ENCODE measurements at regions not wholly inside any gene's neighbourhood (a gene's known extent, or its start where the extent isn't known, plus 50 kb on each side); places are given as distances from the start of the nearest gene placed in this dataset.

DNA sequence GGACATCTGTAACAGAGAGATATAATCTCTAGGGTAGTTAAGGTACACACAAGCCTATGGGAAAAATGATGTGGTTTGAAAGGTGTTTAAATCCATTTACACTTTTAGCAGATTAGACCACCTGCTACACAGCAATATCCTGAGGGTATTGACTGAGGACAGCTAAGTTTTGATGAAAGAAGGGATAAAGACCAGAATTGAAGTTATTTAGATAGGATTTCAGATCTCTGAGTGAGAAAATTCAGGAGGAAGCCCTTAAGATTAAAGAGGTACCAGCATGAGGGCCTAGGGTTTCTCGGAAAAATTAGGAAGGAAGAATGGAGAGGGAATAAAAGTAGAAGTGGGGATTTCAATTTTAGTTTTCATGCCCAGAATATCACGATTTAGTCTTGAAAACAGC, 267.3 kb downstream of the COX7C start:
- no peaks in the 10 kb centered on the region for H3K4me1 ChIP-seq (ENCODE audit: control insufficient read depth in 3 of 3, insufficient read depth in 3 of 3, low read length in 3 of 3)
- H3K27ac ChIP-seq (ENCODE audit: low read depth, low read length) = no peak overlapping the region
- no peaks in the 10 kb centered on the region for H3K36me3 ChIP-seq (ENCODE audit: control insufficient read depth in 3 of 3, insufficient read depth in 3 of 3, low read length in 3 of 3)
- H3K27me3 ChIP-seq (ENCODE audit: control insufficient read depth in 3 of 3, insufficient read depth in 3 of 3, low read length in 3 of 3) = no peaks in the 10 kb centered on the region
- H3K9me3 ChIP-seq (ENCODE audit: control insufficient read depth in 3 of 3, low read length in 3 of 3) = no peaks in the 10 kb centered on the region
- H3K4me3 ChIP-seq (ENCODE audit: low read length in 3 of 3) = no peak overlapping the region
- H3K9ac ChIP-seq (ENCODE audit: low read depth in 1 of 3, low read length in 3 of 3) = no peak overlapping the region

DNA sequence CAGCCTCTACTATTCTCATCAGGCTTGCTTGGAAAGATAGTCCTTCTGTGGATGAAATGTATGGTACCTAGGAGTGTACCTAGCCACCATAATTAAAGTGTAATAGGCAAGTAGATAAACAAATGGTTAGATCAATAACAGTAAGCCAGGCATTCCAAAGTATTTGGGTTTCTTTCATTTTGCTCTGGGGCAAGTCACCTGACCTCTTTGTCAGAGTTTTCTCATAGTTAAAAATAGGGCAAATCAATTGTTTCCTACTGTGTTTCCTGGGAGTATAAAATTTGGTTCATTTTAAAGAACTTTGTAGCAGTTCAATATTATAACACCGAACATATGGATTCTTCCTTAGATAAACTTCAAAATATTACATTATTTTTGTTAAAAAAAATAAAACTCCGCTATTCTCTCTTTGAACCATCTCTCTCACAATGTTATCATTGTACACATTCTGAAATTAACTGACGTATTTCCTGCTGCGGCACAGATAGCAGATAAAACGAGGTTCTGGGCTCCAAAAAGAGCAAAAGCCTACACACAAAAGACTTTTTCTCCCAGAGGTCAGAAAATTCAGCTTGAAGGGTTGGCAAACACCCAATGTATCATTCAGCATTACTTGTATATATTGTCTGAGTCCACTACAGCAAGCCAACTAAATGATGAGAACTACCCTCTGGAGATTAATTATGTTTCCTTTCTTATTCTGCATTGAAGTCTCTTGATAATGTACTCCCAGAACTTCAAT, 267.9 kb downstream of the COX7C start:
- Histone ChIP-seq H3K4me1 (ENCODE audit: control insufficient read depth in 3 of 3, insufficient read depth in 3 of 3, low read length in 3 of 3) (no peaks in the 10 kb centered on the region), H3K27me3 (ENCODE audit: control insufficient read depth in 3 of 3, insufficient read depth in 3 of 3, low read length in 3 of 3) (no peaks in the 10 kb centered on the region), H3K9ac (ENCODE audit: low read depth in 1 of 3, low read length in 3 of 3) (no peak overlapping the region), H3K36me3 (ENCODE audit: control insufficient read depth in 3 of 3, insufficient read depth in 3 of 3, low read length in 3 of 3) (no peaks in the 10 kb centered on the region), H3K4me3 (ENCODE audit: low read length in 3 of 3) (no peak overlapping the region), H3K27ac (ENCODE audit: low read depth, low read length) (no peak overlapping the region), H3K9me3 (ENCODE audit: control insufficient read depth in 3 of 3, low read length in 3 of 3) (no peaks in the 10 kb centered on the region)

DNA sequence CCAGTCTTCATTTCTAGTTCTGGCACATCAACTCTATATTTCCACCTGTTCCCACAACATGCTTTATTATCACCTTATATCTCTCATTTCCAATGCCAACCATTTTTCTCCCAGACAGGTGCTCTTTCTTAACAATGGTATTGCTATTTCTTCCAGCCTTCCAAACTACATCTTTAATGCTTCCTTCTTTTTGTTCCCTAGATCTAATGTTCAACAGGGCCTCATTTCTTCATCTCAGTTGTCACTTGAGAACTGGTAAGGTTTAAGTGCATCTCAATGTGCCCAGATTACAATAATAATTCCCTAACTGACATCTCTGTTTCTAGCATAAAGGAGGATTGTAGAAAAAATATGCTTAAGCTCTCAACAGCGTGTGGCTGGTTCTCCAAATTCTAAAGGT, 272.6 kb downstream of the COX7C start:
- Histone ChIP-seq H3K9ac (ENCODE audit: low read depth in 1 of 3, low read length in 3 of 3) (no peak overlapping the region), H3K36me3 (ENCODE audit: control insufficient read depth in 3 of 3, insufficient read depth in 3 of 3, low read length in 3 of 3) (no peaks in the 10 kb centered on the region), H3K4me1 (ENCODE audit: control insufficient read depth in 3 of 3, insufficient read depth in 3 of 3, low read length in 3 of 3) (no peaks in the 10 kb centered on the region), H3K27me3 (ENCODE audit: control insufficient read depth in 3 of 3, insufficient read depth in 3 of 3, low read length in 3 of 3) (no peaks in the 10 kb centered on the region), H3K9me3 (ENCODE audit: control insufficient read depth in 3 of 3, low read length in 3 of 3) (no peaks in the 10 kb centered on the region), H3K27ac (ENCODE audit: low read depth, low read length) (no peak overlapping the region), H3K4me3 (ENCODE audit: low read length in 3 of 3) (no peak overlapping the region)

DNA sequence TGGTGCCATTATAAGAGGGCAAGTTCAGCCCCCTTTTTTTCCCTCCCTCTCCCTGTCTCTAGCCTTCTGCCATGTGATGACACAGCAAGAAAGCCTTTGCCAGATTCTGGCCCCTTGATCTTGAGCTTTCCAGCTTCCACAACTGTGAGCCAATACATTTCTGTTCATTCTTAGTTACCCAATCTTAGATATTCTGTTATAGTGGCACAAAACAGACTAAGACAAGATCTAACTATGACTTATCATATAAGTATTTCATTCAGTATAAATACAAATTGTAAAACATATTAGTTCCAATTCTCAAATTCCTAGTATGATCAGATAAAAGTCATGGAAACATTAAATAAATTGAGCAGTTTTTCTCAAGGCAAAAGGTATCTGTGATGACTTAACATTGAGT, 276.3 kb downstream of the COX7C start:
- Histone ChIP-seq H3K9me3 (ENCODE audit: control insufficient read depth in 3 of 3, low read length in 3 of 3) (no peaks in the 10 kb centered on the region), H3K4me3 (ENCODE audit: low read length in 3 of 3) (no peak overlapping the region), H3K27me3 (ENCODE audit: control insufficient read depth in 3 of 3, insufficient read depth in 3 of 3, low read length in 3 of 3) (no peaks in the 10 kb centered on the region), H3K27ac (ENCODE audit: low read depth, low read length) (no peak overlapping the region), H3K9ac (ENCODE audit: low read depth in 1 of 3, low read length in 3 of 3) (no peak overlapping the region), H3K36me3 (ENCODE audit: control insufficient read depth in 3 of 3, insufficient read depth in 3 of 3, low read length in 3 of 3) (no peaks in the 10 kb centered on the region), H3K4me1 (ENCODE audit: control insufficient read depth in 3 of 3, insufficient read depth in 3 of 3, low read length in 3 of 3) (no peaks in the 10 kb centered on the region)

DNA sequence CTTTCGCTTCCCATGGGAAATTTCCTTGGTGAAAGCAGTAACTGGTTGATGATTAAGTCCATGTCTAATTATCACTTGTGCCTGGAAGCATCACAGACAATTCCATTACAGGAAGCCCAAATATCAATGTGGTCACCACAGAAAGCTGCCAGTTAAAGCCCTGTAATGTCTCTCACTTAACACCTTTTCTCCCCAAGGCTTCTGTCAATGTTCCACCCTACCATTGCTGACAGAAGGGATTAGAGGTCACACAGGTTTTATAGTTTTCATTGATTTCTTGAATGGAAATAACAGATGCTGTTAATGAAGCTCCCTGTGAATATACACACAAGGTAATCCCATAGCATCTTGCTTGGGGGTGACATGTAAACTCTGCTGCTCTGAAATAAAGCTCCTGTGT, 279.2 kb downstream of the COX7C start:
- no peak overlapping the region for H3K4me3 ChIP-seq (ENCODE audit: low read length in 3 of 3)
- no peaks in the 10 kb centered on the region for H3K4me1 ChIP-seq (ENCODE audit: control insufficient read depth in 3 of 3, insufficient read depth in 3 of 3, low read length in 3 of 3)
- H3K9me3 ChIP-seq (ENCODE audit: control insufficient read depth in 3 of 3, low read length in 3 of 3) = no peaks in the 10 kb centered on the region
- H3K27me3 ChIP-seq (ENCODE audit: control insufficient read depth in 3 of 3, insufficient read depth in 3 of 3, low read length in 3 of 3) = no peaks in the 10 kb centered on the region
- H3K9ac ChIP-seq (ENCODE audit: low read depth in 1 of 3, low read length in 3 of 3) = no peak overlapping the region
- H3K36me3 ChIP-seq (ENCODE audit: control insufficient read depth in 3 of 3, insufficient read depth in 3 of 3, low read length in 3 of 3) = no peaks in the 10 kb centered on the region
- H3K27ac ChIP-seq (ENCODE audit: low read depth, low read length) = no peak overlapping the region

DNA sequence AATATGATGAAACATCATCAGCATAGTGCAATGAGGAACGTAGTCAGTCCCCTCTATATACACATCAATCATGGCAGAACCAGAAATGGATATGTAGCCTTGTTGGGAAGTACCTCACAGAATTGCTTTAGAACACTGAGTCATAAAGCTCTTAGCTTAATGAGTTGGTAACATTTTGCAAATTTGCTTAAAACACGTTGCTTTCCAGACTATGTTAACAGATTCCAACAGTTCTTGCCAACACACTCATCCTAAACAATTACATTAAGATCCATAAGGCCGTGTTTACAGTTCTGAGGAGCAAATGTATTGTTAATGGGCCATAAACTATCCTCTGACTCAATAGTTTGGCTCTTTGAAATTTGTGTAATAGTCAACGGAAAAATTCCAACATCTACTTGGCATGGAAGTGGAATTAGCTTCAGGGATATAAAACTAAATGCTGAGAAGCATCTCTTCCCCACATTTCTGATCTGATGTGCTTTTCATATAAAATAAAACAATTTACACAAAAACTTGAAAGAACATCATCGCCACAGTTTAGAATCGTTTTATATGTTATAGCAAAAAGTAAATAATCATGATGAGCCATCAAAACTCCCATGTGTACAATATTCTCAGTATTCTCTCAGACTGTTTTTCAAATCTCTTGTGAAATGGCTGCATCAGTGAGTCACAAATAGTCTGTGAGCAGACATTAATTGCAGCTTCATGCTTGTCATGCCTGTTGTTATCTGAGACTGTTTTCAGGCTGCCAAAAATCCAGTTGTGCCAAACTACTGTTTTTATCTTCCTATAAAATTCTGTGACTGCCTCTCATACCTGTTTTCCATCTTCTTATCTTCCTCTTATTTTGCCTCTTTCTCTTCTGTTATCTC, 291.9 kb downstream of the COX7C start:
- Histone ChIP-seq H3K9ac (ENCODE audit: low read depth in 1 of 3, low read length in 3 of 3) (no peak overlapping the region), H3K4me1 (ENCODE audit: control insufficient read depth in 3 of 3, insufficient read depth in 3 of 3, low read length in 3 of 3) (peaks cover 0 to 5% (median 0%) of the 10 kb centered on the region in 3 donors), H3K9me3 (ENCODE audit: control insufficient read depth in 3 of 3, low read length in 3 of 3) (no peaks in the 10 kb centered on the region), H3K36me3 (ENCODE audit: control insufficient read depth in 3 of 3, insufficient read depth in 3 of 3, low read length in 3 of 3) (no peaks in the 10 kb centered on the region), H3K27me3 (ENCODE audit: control insufficient read depth in 3 of 3, insufficient read depth in 3 of 3, low read length in 3 of 3) (no peaks in the 10 kb centered on the region), H3K4me3 (ENCODE audit: low read length in 3 of 3) (no peak overlapping the region), H3K27ac (ENCODE audit: low read depth, low read length) (no peak overlapping the region)

DNA sequence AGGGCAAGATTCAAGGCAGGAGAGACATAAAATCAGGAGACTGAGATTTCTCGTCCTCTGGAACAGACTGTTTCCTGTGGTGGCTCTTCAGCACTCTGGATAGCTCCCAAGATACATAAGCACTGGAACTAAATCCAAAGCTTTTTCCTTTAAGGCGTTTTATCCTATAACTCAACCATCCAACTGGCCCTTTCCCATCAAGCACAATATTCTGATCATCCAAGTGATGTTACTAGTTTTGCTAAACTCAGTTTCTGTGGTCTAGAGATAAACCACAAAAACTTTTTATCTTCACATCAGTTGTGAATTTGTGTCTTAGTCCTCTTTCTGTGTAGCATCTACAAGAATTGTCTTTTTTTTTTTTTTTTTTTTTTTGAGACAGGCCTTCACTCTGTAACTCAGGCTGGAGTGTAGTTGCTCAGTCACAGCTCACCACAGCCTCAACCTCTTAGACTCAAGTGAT, 299.4 kb downstream of the COX7C start:
- Histone ChIP-seq H3K9me3 (ENCODE audit: control insufficient read depth in 3 of 3, low read length in 3 of 3) (no peaks in the 10 kb centered on the region), H3K36me3 (ENCODE audit: control insufficient read depth in 3 of 3, insufficient read depth in 3 of 3, low read length in 3 of 3) (no peaks in the 10 kb centered on the region), H3K27me3 (ENCODE audit: control insufficient read depth in 3 of 3, insufficient read depth in 3 of 3, low read length in 3 of 3) (no peaks in the 10 kb centered on the region), H3K27ac (ENCODE audit: low read depth, low read length) (no peak overlapping the region), H3K4me3 (ENCODE audit: low read length in 3 of 3) (no peak overlapping the region), H3K9ac (ENCODE audit: low read depth in 1 of 3, low read length in 3 of 3) (no peak overlapping the region), H3K4me1 (ENCODE audit: control insufficient read depth in 3 of 3, insufficient read depth in 3 of 3, low read length in 3 of 3) (no peaks in the 10 kb centered on the region)

DNA sequence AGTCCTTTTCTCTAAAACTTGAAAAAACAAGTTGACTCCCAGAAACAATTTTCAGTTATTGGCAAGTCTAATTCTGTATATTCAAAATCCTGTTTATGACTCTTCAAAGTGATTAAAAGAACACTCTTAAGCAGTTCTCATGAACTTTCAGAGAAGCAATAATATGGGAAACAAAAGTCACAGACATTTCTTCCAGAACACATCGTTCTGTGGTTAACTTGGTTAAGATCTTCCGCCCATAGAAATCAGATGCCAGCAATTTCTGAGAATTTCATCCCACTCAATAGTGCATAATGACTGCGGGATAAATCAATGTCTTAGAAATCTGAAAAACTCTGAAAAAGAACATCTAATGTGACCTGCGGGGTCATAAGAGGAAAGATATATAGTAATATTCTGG, 300.5 kb downstream of the COX7C start:
- no peaks in the 10 kb centered on the region for H3K4me1 ChIP-seq (ENCODE audit: control insufficient read depth in 3 of 3, insufficient read depth in 3 of 3, low read length in 3 of 3)
- no peaks in the 10 kb centered on the region for H3K27me3 ChIP-seq (ENCODE audit: control insufficient read depth in 3 of 3, insufficient read depth in 3 of 3, low read length in 3 of 3)
- H3K36me3 ChIP-seq (ENCODE audit: control insufficient read depth in 3 of 3, insufficient read depth in 3 of 3, low read length in 3 of 3) = no peaks in the 10 kb centered on the region
- no peaks in the 10 kb centered on the region for H3K9me3 ChIP-seq (ENCODE audit: control insufficient read depth in 3 of 3, low read length in 3 of 3)
- H3K9ac ChIP-seq (ENCODE audit: low read depth in 1 of 3, low read length in 3 of 3) = no peak overlapping the region
- H3K4me3 ChIP-seq (ENCODE audit: low read length in 3 of 3) = no peak overlapping the region
- H3K27ac ChIP-seq (ENCODE audit: low read depth, low read length) = no peak overlapping the region

DNA sequence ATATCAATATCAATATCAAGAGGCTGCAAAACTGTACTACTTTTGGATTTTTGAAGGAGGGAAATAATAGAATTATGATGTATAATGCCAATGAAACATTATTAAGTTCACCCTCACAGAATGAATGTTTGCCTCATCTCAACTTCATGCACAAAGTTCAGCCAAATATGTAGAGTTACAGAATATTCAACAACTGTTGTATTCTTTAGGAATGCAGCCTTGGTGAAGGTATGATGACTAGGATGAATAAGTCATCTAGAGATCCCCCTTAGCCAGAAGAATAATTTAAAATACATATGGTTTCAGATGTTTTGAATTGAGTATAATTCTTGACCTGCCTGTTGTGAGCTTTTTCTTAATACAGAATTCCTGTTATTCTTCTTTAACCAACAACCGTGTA, 308.3 kb downstream of the COX7C start:
- Histone ChIP-seq H3K4me3 (ENCODE audit: low read length in 3 of 3) (no peak overlapping the region), H3K36me3 (ENCODE audit: control insufficient read depth in 3 of 3, insufficient read depth in 3 of 3, low read length in 3 of 3) (no peaks in the 10 kb centered on the region), H3K4me1 (ENCODE audit: control insufficient read depth in 3 of 3, insufficient read depth in 3 of 3, low read length in 3 of 3) (no peaks in the 10 kb centered on the region), H3K27me3 (ENCODE audit: control insufficient read depth in 3 of 3, insufficient read depth in 3 of 3, low read length in 3 of 3) (no peaks in the 10 kb centered on the region), H3K27ac (ENCODE audit: low read depth, low read length) (no peak overlapping the region), H3K9ac (ENCODE audit: low read depth in 1 of 3, low read length in 3 of 3) (no peak overlapping the region), H3K9me3 (ENCODE audit: control insufficient read depth in 3 of 3, low read length in 3 of 3) (no peaks in the 10 kb centered on the region)

DNA sequence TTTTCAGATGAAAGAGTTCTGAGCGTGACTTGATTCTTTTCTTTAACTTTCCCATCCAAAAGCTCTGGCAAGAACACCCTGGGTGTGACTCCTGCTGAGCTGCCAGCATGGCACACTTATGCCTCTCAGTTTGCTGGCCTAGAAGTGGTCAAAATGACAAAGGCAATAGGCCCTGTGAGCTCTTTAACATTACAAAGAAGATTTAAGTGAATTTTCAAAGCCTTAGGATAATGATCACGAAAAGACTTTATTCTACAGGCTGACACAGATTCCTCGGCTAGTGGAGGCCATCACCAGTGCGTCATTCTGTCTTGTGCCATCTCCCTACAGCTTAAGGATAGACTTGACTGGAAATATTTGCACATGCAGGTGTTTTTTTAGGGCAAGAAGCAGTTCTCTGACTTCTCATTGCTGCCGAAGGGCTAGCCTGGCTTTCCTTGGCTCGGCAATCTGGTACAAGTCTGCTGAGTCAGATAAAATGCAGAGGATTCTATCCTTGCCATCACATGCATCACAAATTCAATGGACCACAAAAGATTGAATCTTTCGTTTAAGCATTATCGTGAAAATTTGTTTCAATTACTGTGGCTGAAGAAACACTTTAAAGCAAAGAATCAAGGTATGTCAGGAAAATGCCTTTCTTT, 311.5 kb downstream of the COX7C start:
- Histone ChIP-seq H3K27me3 (ENCODE audit: control insufficient read depth in 3 of 3, insufficient read depth in 3 of 3, low read length in 3 of 3) (no peaks in the 10 kb centered on the region), H3K9me3 (ENCODE audit: control insufficient read depth in 3 of 3, low read length in 3 of 3) (no peaks in the 10 kb centered on the region), H3K4me3 (ENCODE audit: low read length in 3 of 3) (no peak overlapping the region), H3K36me3 (ENCODE audit: control insufficient read depth in 3 of 3, insufficient read depth in 3 of 3, low read length in 3 of 3) (no peaks in the 10 kb centered on the region), H3K27ac (ENCODE audit: low read depth, low read length) (no peak overlapping the region), H3K9ac (ENCODE audit: low read depth in 1 of 3, low read length in 3 of 3) (no peak overlapping the region), H3K4me1 (ENCODE audit: control insufficient read depth in 3 of 3, insufficient read depth in 3 of 3, low read length in 3 of 3) (no peaks in the 10 kb centered on the region)

All from skeletal muscle tissue (tissue), 3 donors.